ENCODE measurements at regions not wholly inside any gene's neighbourhood (a gene's known extent, or its start where the extent isn't known, plus 50 kb on each side); places are given as distances from the start of the nearest gene placed in this dataset.

GRCh38 chr10:120732067-120732466 is 119.1 kb upstream of the WDR11 start:
- Histone ChIP-seq H3K79me1 (ENCODE audit: low read depth, low read length) (no peaks in the 10 kb centered on the region), H4K91ac (replicated peaks; ENCODE audit: insufficient read length, low read length) (no peak overlapping the region), H3K14ac (ENCODE audit: insufficient read length) (no peak overlapping the region), H2BK15ac (ENCODE audit: low read length) (no peak overlapping the region), H4K5ac (ENCODE audit: insufficient read length, low read depth, low read length) (no peak overlapping the region), H2BK5ac (ENCODE audit: low read depth, low read length) (no peak overlapping the region), H3K9me3 (ENCODE audit: insufficient read depth in 2 of 2, low read depth in 1 of 2, low read length in 1 of 2) (no peaks in the 10 kb centered on the region), H3K4me1 (replicated peaks in 1 of 4; ENCODE audit: control insufficient read depth in 3 of 4, insufficient read depth in 4 of 4, low read length in 3 of 4) (no peaks in the 10 kb centered on the region), H2AFZ (ENCODE audit: low read length) (no peak overlapping the region), H3K27ac (ENCODE audit: low read depth, low read length) (no peak overlapping the region), H4K20me1 (replicated peaks in 1 of 2; ENCODE audit: control insufficient read depth in 1 of 2, insufficient read depth in 2 of 2, low read length in 2 of 2) (no peaks in the 10 kb centered on the region), H3K4me2 (ENCODE audit: insufficient read depth in 1 of 2, low read depth in 2 of 2, low read length in 2 of 2) (no peak overlapping the region), H3K9ac (replicated peaks in 1 of 4; ENCODE audit: extremely low read depth in 1 of 4, low read depth in 3 of 4, low read length in 3 of 4) (no peak overlapping the region), H3K56ac (replicated peaks; ENCODE audit: insufficient read length, low read depth, low read length) (no peak overlapping the region), H2BK12ac (ENCODE audit: low read depth, low read length) (no peak overlapping the region), H3K79me2 (ENCODE audit: control insufficient read depth in 1 of 2, insufficient read depth in 2 of 2, low read length in 2 of 2) (no peaks in the 10 kb centered on the region), H3K23me2 (ENCODE audit: low read depth, low read length) (no peaks in the 10 kb centered on the region), H3K4ac (replicated peaks; ENCODE audit: insufficient read length, low read depth, low read length) (no peak overlapping the region), H3K4me3 (ENCODE audit: extremely low read depth in 1 of 4, insufficient read depth in 2 of 4, low read depth in 3 of 4, low read length in 4 of 4) (no peak overlapping the region), H2BK120ac (replicated peaks; ENCODE audit: low read depth, low read length) (no peak overlapping the region), H2AK5ac (ENCODE audit: low read depth, low read length) (no peak overlapping the region), H3K27me3 (replicated peaks in 1 of 4; ENCODE audit: control insufficient read depth in 3 of 4, extremely low read depth in 1 of 4, insufficient read depth in 3 of 4, low read length in 3 of 4) (no peaks in the 10 kb centered on the region), H2BK20ac (ENCODE audit: low read length) (no peak overlapping the region), H3K23ac (ENCODE audit: insufficient read length) (no peak overlapping the region), H3K18ac (ENCODE audit: extremely low read depth, low read length) (no peak overlapping the region), H4K8ac (ENCODE audit: extremely low read depth, insufficient read depth, low read length) (no peak overlapping the region), H3K36me3 (ENCODE audit: control insufficient read depth in 2 of 4, insufficient read depth in 4 of 4, low read length in 3 of 4) (no peaks in the 10 kb centered on the region)
- FAIRE-seq (no peak), DNase-seq (ENCODE audit: low read depth in 1 of 2, low spot score in 2 of 2) (no peak)
- WGBS, 2 experiments (ENCODE audit: extremely low coverage in 1 of 2, insufficient coverage in 1 of 2, insufficient read length in 1 of 2, insufficient replicate concordance in 2 of 2, low coverage in 1 of 2, low lambda C conversion rate in 2 of 2, missing lambda C conversion rate in 1 of 2), result 94% methylated on average over 1 of the region's 1 CpG; no CpG with 5 or more reads in 1 of the 2 experiments
- ChIA-PET CTCF (ENCODE audit: partially characterized antibody) (interaction anchor here (3.1 kb wide), 1 partner anchor 309 kb away, joined by 8 read pairs; no protein-coding TSS in a partner anchor), POLR2A (ENCODE audit: partially characterized antibody) (no interaction called here)
- TF ChIP-seq KDM1A (IDR thresholded peaks at IDR 0.05; ENCODE audit: borderline replicate concordance, low read length) (no peak), NANOG (IDR thresholded peaks at IDR 0.05; ENCODE audit: insufficient read depth, low read depth, low read length, poor library complexity, severe bottlenecking) (no peak)
- TF ChIP-seq, protein P1, sequence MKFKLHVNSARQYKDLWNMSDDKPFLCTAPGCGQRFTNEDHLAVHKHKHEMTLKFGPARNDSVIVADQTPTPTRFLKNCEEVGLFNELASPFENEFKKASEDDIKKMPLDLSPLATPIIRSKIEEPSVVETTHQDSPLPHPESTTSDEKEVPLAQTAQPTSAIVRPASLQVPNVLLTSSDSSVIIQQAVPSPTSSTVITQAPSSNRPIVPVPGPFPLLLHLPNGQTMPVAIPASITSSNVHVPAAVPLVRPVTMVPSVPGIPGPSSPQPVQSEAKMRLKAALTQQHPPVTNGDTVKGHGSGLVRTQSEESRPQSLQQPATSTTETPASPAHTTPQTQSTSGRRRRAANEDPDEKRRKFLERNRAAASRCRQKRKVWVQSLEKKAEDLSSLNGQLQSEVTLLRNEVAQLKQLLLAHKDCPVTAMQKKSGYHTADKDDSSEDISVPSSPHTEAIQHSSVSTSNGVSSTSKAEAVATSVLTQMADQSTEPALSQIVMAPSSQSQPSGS (IDR thresholded peaks at IDR 0.05; ENCODE audit: low read length), result no peak

Measured in H1 (cell line).